AG08396 (cell line): ENCODE measurements at regions not wholly inside any gene's neighbourhood (a gene's known extent, or its start where the extent isn't known, plus 50 kb on each side); places are given as distances from the start of the nearest gene placed in this dataset.
A peak's percentile ranks its signal among the peaks of the same experiment; 100 is the strongest.
"Not testable (repeated sequence)": the region's sequence is repeated elsewhere in the genome, so short reads cannot be mapped to it uniquely, and the experiment has no call there.

ENCODE experiments used
- DNase-seq: peaks from one replicate; pipeline ENCODE4 v3.0.0; 2012; ENCODE audit warnings: low spot score, mixed read lengths

GRCh38 chr18:4541588-4541987 is 86.5 kb upstream of the DLGAP1 start:
- no peak for DNase-seq

DNA sequence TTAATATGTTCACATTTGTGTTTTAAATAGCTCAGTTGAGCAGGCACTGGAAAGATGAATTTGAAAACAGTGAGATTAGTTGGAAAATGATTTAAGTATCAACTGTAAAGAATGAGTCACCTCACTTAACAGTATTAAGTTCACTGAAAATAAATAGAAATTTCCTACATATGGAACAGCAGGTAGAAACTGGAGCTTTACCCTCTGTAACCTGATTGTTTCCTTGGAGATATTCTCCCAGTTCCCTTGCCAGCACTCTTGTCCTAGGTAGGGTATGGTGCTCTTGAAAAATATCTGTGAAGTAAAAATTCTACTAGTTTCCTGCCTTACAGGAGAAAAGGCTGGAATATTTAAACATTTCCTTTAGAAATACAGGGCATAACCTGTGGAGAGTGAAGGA is 81.3 kb upstream of the DLGAP1 start:
- no peak for DNase-seq

- DNase-seq = no peak
These were observed 73.3 kb upstream of the DLGAP1 start for GRCh38 chr18:4528405-4528804.

DNA sequence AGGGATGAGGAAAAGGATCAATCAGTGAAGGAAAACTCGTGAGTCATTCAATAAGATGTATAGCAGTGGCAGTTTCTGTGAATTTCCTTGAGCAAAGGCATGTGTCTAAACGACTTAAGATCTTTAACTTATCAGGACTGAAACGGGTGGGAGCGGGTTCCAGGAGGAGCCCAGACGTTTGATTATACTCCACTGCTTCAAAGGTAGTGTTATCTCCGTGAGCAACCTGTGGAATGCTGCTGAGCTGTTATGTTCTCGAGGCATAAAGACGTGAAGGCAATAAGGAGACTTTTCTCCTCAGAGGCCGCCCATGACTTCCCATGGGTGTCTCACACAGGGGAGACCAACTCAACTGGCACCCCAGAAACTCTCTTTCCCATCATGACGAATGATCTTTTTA is 72.7 kb upstream of the DLGAP1 start:
- DNase-seq = not testable (repeated sequence)

GRCh38 chr18:4524096-4524495 is 69.0 kb upstream of the DLGAP1 start:
- DNase-seq = no peak

DNA sequence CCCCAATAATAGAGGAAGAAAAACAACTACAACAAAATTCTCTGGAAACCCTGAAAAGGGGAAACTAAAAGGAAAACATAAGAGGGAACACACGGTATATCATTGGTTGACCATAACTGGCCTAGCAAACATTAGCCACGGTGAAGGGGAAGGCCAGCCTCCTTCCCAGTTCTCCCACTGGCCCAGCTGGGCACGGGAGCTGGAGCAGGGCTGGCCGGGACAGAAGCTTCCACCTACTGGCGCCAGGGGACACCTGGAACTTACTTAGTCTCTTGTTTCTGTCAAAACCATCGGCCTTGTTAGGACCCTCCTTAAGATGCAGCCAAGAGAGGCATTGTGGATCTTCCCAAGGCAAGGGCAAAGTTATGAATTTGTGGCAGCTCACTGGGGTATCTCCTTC is 56.1 kb upstream of the DLGAP1 start:
- no peak for DNase-seq

GRCh38 chr18:4510711-4511110 is 55.6 kb upstream of the DLGAP1 start:
- DNase-seq = peak; percentile 24

DNA sequence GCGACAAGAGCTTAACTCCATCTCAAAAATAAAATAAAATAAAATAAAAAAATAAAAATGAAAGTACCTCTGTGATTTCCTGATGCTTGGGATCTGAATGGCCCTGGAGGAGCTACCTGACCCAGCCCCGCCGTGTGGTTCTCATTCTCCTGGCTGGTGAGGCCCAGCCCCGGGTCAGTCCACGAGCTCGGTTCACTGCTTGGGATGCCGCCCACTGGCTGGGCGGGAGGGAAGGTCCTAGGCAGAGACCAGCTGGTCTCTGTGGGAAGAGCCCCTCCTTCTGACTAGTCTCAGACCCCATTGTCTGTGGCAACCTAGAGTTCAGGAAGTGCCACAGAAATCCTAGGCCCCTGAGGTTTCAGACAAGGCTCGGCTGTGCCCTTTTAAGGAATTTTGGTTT is 55.1 kb upstream of the DLGAP1 start:
- no peak for DNase-seq
